Cardiac fibroblast (primary cell): ENCODE measurements at regions not wholly inside any gene's neighbourhood (a gene's known extent, or its start where the extent isn't known, plus 50 kb on each side); places are given as distances from the start of the nearest gene placed in this dataset.

ENCODE experiments used
- DNase-seq, 2 donors: peaks; one replicate each; pipeline versions ENCODE4 v3.0.0 to v3.0.0-alpha.2; 2010; ENCODE audit warnings: low read depth in 2 of 2
- H3K4me3 ChIP-seq, 2 donors: replicated peaks in 1 of 2; 1 replicate in 1 of 2; 2 replicates in 1 of 2; pipeline ENCODE4 v1.5.1; 2011; ENCODE audit warnings: low read depth in 2 of 2, low read length in 2 of 2, mild to moderate bottlenecking in 2 of 2, moderate library complexity in 1 of 2
- CTCF ChIP-seq: IDR thresholded peaks from one replicate; pipeline ENCODE4 v1.5.1; 2011; ENCODE audit warnings: low read depth, mild to moderate bottlenecking, low read length, inconsistent platforms

DNA sequence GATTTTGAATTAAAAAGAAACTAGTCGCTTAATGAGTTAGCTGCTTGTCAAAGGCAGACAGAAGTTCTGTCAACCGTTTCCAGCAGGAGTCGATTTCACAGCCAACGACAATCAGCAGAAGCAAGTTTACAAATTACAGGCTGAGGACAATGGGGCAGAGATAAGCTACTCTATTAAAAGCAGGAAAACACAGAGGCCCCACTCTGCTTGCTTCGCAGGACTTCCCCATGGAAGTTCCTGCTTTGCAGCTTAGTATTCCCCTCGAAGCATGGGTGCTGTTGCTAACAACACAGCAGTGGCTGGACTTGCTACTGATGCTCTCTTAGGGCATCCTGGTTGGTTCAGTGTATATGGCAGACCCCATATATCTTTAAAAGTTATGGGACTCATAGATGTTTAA, 50.8 kb upstream of the KLF6 start:
- no peak for TF ChIP-seq CTCF
- no peak overlapping the region for H3K4me3 ChIP-seq
- peak in 1 of 2 donors; percentile 45 for DNase-seq

DNA sequence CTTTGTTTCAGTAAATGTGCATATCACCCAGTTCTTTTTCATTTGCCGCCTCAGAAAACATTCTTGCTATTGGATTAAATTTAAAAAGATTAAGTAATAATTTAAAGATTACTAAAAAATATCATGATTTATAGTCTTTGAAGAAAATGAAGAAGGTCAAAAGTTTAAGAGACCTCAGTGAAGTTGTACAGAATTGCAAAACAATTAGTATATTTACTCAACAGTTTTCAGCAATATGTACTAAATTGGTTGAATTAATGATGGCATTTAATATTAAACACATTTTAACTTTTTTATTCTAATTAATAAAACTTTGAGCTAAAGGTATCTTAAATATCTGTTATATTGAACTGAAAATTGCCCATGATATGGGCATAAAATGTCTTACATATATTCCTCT, 49.9 kb upstream of the KLF6 start:
- H3K4me3 ChIP-seq: no peak overlapping the region
- DNase-seq: no peak
- TF ChIP-seq CTCF: no peak
